HL-60 (cell line): ENCODE measurements at regions not wholly inside any gene's neighbourhood (a gene's known extent, or its start where the extent isn't known, plus 50 kb on each side); places are given as distances from the start of the nearest gene placed in this dataset.

Source experiments
- DNase-seq, 2 experiments: peaks; one replicate each; pipeline ENCODE4 v3.0.0-alpha.2; 2010 to 2020; ENCODE audit warnings: low read depth in 1 of 2, low spot score in 1 of 2
- H3K27ac ChIP-seq: fragments of 250-450 bp; sonication (Bioruptor Pico); replicated peaks from 2 replicates; pipeline ENCODE4 v1.5.1; 2020; ENCODE audit warnings: mild to moderate bottlenecking, moderate library complexity
- H3K27me3 ChIP-seq: fragments of 250-450 bp; sonication (Bioruptor Pico); 2 replicates; pipeline ENCODE4 v1.5.1; 2021; ENCODE audit warnings: mild to moderate bottlenecking, moderate library complexity; ENCODE audit not compliant: insufficient read depth, poor library complexity, severe bottlenecking
- H3K4me3 ChIP-seq: replicated peaks from 2 replicates; pipeline ENCODE4 v1.5.1; 2011; ENCODE audit warnings: mild to moderate bottlenecking, control low read depth, low read length; ENCODE audit not compliant: insufficient read depth
- CTCF ChIP-seq: IDR thresholded peaks from one replicate; pipeline ENCODE4 v1.5.1; 2011; ENCODE audit warnings: low read length, control low read depth, inconsistent platforms; ENCODE audit not compliant: insufficient read depth
- GABPA ChIP-seq: IDR thresholded peaks from 2 replicates; pipeline ENCODE4 v1.6.1; 2012; ENCODE audit warnings: low read depth
- POLR2AphosphoS5 ChIP-seq: IDR thresholded peaks from 2 replicates; pipeline ENCODE4 v1.6.1; 2012; ENCODE audit warnings: low read depth
- REST ChIP-seq: IDR thresholded peaks from 2 replicates; pipeline ENCODE4 v1.6.1; 2012; ENCODE audit warnings: low read depth; ENCODE audit not compliant: insufficient replicate concordance
- SPI1 ChIP-seq: IDR thresholded peaks from 2 replicates; pipeline ENCODE4 v1.6.1; 2012; ENCODE audit warnings: low read depth, mild to moderate bottlenecking, borderline replicate concordance

GRCh38 chr17:77792626-77793025 lies 165.9 kb upstream of the TNRC6C start:
- no peak overlapping the region for H3K4me3 ChIP-seq
- H3K27me3 ChIP-seq, result no peaks in the 10 kb centered on the region
- H3K27ac ChIP-seq, result no peak overlapping the region
- no peak for DNase-seq
- no peak for TF ChIP-seq POLR2AphosphoS5
- no peak for TF ChIP-seq REST
- no peak for TF ChIP-seq SPI1
- no peak for TF ChIP-seq GABPA
- TF ChIP-seq CTCF, result no peak

- Histone ChIP-seq H3K4me3 (no peak overlapping the region), H3K27ac (no peak overlapping the region), H3K27me3 (peaks cover 4% of the 10 kb centered on the region)
- no peak for DNase-seq
- TF ChIP-seq GABPA (no peak), POLR2AphosphoS5 (no peak), CTCF (no peak), SPI1 (no peak), REST (no peak)
These were observed 165.1 kb upstream of the TNRC6C start for GRCh38 chr17:77793146-77793970.

- H3K27me3 ChIP-seq, result peaks cover 4% of the 10 kb centered on the region
These were observed 164.6 kb upstream of the TNRC6C start for GRCh38 chr17:77793971-77794235.

More at GRCh38 chr17:77793971-77794235, 164.6 kb upstream of the TNRC6C start:
- Histone ChIP-seq H3K4me3 (no peak overlapping the region), H3K27ac (no peak overlapping the region)
- DNase-seq, result no peak
- TF ChIP-seq GABPA (no peak), SPI1 (no peak), POLR2AphosphoS5 (no peak), REST (no peak)
